GM19351 (cell line): ENCODE measurements at regions not wholly inside any gene's neighbourhood (a gene's known extent, or its start where the extent isn't known, plus 50 kb on each side); places are given as distances from the start of the nearest gene placed in this dataset.

Source experiments
- ATAC-seq: cut with Tn5 transposase; IDR thresholded peaks from one replicate; pipeline ENCODE4 v1.9.1; 2021; ENCODE audit warnings: mild to moderate bottlenecking, moderate library complexity; ENCODE audit not compliant: unreplicated experiment

DNA sequence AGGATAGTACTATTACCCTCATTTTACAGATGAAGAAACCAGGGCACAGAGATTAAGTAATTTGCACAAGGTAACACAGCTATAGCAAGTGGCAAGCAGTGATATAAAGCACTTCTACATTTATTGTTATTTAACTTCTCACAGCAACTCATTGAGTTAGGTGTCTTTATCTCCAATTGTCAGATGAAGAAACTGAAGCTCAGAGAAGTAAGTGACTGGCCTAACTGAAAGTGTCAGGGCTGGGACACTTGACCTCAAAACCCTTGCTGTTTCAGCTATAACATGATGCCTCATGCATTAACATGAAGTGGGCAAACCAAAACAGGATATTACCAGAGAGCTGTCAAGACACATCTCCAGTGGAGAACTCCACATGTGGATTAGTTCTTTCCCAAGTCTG lies 65.8 kb upstream of the LEKR1 start:
- peak; percentile 96 for ATAC-seq

DNA sequence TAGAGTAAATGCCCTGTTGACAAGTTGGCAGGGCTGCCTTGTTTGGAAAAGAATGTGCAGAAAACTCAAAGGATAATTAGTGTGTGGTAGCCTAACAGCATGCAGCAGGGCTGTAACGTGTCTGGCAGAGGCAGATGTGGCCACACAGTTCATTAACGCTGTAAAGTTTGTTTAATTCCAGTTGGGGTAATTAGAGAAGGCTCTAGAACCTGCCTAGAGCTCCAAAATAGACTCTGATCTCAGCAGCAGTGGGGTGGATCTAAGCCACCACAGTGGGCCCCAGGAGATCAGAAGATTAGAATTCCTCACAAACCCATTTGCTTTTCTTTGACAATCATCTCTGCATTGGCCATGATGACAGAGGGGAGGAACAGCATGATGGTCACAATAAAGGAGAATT lies 65.1 kb upstream of the LEKR1 start:
- no peak for ATAC-seq

- no peak for ATAC-seq
Observed at GRCh38 chr3:156761713-156762451, 64.3 kb upstream of the LEKR1 start.

- ATAC-seq, result no peak
Observed at GRCh38 chr3:156762631-156763185, 63.4 kb upstream of the LEKR1 start.

DNA sequence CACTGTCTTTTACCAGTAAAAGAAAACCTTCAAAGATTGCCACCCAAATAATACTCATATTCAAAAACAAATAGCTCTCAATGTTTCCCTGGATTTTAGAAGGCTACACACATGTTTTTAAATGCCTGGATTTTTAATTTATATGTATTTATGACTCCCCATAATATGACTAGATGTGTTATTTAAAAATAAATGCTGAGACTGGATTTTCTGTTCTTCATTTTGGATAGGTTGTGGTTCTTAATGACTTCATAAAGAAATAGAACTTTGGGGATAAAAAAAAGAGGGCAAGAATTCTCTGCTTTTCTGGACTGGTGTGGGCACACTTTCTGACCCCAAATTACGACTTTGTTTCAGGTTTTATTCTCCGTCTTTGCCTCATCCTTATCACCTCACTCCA lies 62.8 kb upstream of the LEKR1 start:
- ATAC-seq, result no peak

DNA sequence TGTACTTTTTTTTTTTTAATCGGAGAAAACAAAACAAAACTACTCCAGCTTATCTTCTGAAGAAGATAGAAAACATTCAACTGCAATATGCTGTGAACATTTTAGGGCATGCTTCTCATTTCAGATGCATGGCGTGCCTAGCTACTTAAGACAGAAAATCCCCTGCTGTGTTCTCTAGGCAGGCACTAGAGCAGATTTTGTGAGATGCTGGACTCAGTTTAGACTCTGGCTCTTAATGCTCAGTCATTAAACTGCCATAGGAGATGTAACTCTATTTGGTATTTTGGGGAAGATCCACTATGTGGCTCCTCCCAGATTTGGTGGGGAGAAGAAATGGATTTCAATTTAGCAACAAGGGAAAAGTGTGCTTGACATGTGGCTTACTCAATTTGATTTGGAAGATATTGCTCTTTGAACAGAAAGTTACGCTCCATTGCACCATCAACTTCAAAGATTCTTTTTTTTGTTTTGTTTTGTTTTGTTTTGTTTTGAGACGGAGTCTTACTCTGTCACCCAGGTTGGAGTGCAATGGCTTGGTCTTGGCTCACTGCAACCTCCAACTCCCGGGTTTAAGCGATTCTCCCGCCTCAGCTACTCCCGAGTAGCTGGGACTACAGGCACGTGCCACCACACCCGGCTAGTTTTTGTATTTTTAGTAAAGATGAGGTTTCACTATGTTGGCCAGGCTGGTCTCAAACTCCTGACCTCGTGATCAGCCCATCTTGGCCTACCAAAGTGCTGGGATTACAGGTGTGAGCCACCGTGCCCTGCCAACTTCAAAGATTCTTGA lies 62.0 kb upstream of the LEKR1 start:
- no peak for ATAC-seq

GRCh38 chr3:156764751-156765150 lies 61.4 kb upstream of the LEKR1 start:
- no peak for ATAC-seq

DNA sequence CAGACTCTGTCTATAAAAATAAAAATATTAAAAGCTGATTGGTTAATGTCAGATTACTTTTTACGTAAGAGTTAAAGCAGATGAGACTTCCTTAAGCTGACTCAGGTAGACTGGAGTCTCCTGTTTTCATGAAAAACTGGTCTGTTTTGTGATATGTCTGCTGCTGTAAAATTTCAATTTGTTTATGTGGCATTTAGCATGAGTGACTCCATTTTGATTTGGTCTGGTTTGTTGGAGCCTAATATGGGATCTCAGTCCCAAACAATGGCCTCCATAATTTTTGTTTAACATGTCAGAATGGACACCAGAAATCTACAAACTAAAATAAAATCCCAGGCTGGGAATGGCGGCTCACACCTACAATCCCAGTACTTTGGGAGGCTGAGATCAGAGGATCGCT lies 57.8 kb upstream of the LEKR1 start:
- ATAC-seq, result no peak

DNA sequence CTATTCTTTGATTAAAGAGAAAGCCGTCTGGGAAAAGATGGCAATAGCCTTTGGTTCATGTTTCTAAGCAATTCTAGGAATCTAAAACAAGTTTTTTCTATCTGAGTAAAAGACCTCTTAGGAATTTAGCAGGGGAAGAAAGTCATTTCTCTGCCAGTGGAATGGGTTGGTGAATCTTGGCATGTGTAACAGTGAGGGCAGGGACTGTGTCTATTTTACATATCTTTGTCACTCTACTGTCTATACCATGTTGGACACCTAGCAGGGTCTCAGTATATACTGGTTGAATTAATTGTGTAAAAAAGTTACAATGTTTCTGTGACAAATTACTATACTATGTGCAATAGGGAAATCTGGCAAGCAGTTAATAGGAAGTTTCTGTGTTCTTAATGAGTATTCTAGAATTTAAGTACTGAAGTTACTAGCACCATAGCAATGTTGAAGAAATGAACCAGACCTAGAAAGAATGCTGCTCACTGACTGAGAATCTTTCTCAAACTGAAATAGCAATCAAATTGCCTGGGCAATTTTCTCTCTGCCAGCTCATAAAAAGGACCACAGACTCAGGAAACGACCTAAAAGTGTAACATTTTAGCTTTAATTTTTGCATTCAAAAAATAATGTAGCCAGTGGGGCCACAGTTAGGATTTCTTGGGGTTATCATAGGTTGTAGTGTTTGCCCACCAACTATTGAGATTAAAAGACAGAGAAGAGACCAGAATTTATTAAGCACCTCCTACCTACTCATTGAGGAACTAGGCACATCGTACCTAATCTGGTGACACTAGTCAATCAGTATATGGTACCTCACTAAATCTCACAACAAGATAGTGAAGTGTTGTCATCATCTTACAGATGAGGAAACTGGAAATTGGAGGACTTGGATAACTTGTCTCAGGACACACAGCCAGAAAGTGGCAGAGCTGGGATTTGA lies 56.2 kb upstream of the LEKR1 start:
- no peak for ATAC-seq

DNA sequence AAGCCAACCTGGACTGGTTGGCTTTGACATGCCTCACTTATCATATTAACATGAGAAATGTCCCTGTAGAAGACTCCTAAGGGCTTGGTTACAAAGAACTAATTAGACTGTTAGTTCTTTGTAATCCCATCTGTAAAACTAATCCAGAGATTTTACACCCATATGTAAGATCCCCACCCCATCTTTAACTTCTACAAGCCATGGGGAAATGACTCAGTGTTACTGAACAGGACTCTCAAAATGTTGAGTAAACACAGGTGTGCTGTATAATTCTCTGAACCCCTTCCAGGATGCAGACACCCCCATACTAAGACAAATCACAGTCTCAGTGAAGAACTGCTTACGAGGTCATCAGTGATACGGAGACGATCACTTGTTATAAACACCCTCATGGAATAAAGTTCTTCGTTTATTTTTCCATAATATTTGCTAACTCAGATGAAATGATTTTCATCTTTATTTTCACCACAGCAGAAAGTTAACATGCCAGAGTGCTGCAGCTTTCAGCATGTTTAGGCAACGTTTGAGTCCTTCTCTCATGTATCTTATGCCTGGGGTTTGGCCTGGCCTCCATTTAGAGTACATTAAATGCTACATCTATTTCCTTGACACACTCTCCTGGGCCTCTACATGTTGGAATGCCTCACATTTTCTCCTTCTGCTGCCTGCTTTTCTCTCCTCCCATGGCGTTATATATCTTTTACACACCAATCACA lies 55.3 kb upstream of the LEKR1 start:
- ATAC-seq, result no peak

GRCh38 chr3:156772588-156773206 lies 53.5 kb upstream of the LEKR1 start:
- ATAC-seq, result no peak

DNA sequence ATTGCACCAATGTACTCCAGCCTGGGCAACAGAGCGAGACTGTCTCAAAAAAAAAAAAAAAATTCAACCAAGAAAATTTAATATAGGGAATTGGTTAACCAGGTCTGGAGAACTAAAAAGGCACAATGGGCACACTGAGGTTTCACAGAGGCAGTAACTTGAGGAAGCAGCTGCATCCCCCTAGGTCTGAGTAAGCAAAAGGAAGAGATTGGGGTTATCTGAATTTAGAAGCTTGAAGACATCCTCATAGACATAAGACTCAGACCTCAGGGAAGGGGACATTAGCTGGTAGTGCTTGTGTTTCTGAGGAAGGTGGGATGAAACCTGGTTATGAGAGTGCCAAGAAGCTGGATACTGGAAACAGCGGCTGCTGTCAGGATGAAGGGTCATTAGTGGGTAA lies 50.1 kb upstream of the LEKR1 start:
- ATAC-seq, result no peak
